ENCODE measurements at regions not wholly inside any gene's neighbourhood (a gene's known extent, or its start where the extent isn't known, plus 50 kb on each side); places are given as distances from the start of the nearest gene placed in this dataset.

GRCh38 chr10:94085288-94085687, 91.6 kb downstream of the PLCE1 start:
- in situ Hi-C loops (cut with HindIII; ENCODE audit: low sequenced_read_pairs), result no loop called here
- no peak for DNase-seq (ENCODE audit: low spot score)

DNA sequence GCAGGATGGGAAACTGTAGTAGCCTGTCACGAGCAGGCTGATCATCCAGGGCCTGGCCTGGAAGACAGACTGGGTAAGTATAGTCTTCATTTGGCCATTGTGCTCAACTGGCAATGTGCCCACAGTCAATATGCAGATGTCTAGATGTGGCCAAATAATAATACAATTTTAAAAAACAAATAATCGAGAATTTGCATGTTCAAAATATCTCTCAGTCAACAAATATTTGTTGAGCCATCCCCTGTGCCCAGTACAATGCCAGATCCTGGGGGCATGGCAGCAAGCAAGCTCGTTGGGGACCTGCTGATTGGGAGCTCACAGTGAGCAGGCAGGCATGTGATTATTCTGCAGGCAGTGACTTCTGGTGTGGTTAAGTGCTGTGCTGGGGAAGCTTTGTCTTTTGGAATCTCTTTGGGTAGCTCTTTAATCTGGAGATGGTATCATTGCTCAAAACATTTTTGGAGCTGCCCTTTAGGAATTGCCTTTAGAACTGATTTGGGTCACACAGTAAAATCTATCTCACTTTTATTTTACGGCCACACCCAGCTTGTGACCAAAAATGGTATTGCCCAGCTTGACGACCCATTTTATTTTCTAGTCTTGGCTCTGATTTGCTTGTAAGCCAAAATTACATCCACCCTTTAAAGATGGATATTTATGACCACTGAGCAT, 92.2 kb downstream of the PLCE1 start:
- in situ Hi-C loops (cut with HindIII; ENCODE audit: low sequenced_read_pairs), result no loop called here
- DNase-seq (ENCODE audit: low spot score), result no peak

DNA sequence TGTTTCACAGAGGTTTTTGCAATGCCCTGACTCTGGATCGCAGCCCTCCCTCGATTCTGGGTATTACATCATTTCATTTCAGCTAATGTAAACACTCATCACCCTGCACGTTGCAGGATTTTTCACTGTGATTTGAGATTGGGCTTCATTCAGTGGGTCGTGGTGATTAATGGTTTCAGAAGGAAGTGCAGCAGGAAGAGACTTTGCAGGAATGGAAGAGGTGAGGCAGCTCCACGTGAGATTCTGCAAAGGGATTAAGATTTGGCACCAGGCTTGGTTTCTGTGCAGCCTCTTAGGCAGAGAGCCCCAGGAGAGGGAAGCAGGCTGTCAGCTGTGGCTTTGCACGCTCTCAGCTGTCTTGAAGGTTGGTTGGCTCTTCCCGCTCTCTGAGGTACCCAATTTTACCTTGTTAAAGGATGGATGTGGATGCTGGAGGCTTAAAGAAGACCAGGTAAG, 95.2 kb downstream of the PLCE1 start:
- in situ Hi-C loops (cut with HindIII; ENCODE audit: low sequenced_read_pairs), result no loop called here
- DNase-seq (ENCODE audit: low spot score), result no peak

GRCh38 chr10:94091649-94092048, 97.9 kb downstream of the PLCE1 start:
- DNase-seq (ENCODE audit: low spot score), result no peak
- in situ Hi-C loops (cut with HindIII; ENCODE audit: low sequenced_read_pairs), result no loop called here

GRCh38 chr10:94092848-94093247, 99.1 kb downstream of the PLCE1 start:
- DNase-seq (ENCODE audit: low spot score), result no peak
- in situ Hi-C loops (cut with HindIII; ENCODE audit: low sequenced_read_pairs), result no loop called here

DNA sequence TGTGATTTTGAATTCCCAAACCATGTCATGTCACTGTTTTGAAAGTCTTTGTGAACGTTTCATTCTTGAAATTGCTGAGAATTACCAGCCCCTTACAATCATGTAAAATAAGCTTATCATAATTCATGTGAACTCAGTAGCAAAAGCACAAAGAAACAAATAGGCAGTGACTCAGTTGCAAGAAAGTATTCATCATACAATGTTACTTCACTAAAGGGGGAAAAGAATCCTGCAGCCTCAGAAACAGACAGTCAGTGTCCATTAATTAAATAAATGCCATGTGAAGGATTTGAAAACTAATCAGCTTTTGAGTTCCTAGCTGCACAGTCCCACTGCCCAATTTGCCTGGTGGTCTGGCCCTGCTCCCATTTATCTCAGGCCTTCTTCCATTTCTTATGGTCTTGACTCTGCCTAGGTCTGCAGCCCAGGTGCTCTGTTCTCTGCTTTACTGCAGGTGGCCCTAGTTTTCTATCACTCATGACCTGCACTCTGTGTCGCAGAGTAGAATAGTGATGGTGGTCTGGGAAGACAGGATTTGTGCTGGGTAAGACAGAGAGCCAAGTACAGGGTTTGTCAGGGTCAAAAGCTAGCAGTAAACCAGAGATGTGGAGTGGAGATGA, 99.7 kb downstream of the PLCE1 start:
- in situ Hi-C loops (cut with HindIII; ENCODE audit: low sequenced_read_pairs), result no loop called here
- no peak for DNase-seq (ENCODE audit: low spot score)

DNA sequence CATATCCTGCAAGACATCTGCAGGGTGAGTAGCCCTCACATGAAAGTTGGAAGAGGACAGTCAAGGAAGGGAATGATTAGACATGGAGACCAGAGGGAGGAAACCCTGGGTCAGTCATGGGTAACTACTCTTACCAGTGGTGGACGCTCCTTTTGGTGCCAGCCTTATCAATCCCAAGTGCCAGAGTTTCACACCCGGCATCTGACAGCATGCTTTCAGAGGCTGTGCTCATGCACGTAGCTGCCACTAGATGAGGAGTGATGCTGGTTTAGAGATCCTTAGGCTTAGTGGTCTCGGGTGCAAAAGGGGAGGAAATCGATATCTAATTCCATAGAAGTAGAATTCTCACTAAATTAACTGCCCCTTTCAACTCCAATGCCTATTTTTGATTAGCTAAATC, 100.8 kb downstream of the PLCE1 start:
- DNase-seq (ENCODE audit: low spot score), result no peak

GRCh38 chr10:94097656-94098055, 103.9 kb downstream of the PLCE1 start:
- in situ Hi-C loops (cut with HindIII; ENCODE audit: low sequenced_read_pairs), result no loop called here
- DNase-seq (ENCODE audit: low spot score), result no peak

More for the DNA sequence above, 100.8 kb downstream of the PLCE1 start:
- in situ Hi-C loops (cut with HindIII; ENCODE audit: low sequenced_read_pairs), result no loop called here

- no peak for DNase-seq (ENCODE audit: low spot score)
- in situ Hi-C loops (cut with HindIII; ENCODE audit: low sequenced_read_pairs), result no loop called here
Measured at GRCh38 chr10:94098896-94099295, 105.2 kb downstream of the PLCE1 start.

DNA sequence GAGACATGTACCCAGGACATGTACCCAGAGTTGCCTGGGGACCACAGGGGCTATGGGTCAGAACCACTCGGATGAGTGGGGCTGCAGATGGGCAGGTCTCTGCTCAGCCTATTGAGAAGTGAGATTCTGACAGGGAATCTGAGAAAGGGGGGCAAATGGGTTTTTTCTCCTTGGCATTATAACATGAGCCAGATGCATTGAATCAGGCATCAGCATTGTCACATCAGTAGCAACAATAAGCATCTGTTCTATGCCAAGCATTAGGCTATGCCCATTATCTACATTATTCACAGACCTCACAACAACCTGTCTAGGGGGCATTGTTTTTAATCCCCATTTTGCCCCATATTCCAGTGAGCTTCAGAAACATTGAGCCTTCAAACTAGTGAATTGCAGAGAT, 108.2 kb downstream of the PLCE1 start:
- in situ Hi-C loops (cut with HindIII; ENCODE audit: low sequenced_read_pairs), result no loop called here
- no peak for DNase-seq (ENCODE audit: low spot score)

DNA sequence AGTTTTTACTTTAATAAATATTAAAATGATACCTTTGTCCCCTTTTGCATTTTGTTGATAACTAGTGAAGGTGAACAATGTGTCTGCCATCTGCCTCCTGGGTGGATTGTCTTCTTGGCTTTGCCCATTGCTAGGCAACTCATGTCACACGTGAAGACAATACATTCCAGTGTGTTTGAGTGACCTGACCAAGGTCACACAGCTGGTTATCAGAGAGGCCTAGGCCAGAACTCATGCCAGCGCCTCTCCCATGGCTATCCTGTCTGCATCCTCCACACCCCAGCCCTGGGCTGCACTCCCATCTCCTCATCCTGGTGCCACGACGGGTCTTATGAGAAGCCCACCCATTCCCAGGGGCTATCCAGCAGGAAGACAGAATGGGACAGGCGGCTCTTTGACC, 108.7 kb downstream of the PLCE1 start:
- DNase-seq (ENCODE audit: low spot score), result no peak
- in situ Hi-C loops (cut with HindIII; ENCODE audit: low sequenced_read_pairs), result no loop called here

DNA sequence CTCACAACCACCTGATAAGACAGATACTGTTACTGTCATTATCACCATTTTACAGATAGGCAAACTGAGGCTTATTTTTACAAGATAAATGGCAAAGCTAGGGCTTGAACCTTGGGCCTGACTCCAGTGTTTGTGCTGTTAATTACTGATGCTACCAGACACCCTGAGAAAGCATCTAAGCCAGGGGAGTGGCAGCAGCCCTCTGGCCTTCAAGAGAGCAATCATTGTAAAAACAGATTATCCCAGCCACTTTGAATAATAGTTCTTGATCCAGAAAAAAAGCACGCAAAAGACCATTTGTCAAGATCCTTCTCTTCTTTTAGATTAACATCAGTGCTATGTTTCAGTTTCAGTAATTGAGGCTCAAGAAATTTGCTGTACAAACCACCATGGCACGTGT, 109.5 kb downstream of the PLCE1 start:
- DNase-seq (ENCODE audit: low spot score), result no peak
- in situ Hi-C loops (cut with HindIII; ENCODE audit: low sequenced_read_pairs), result no loop called here

GRCh38 chr10:94103801-94104221, 110.1 kb downstream of the PLCE1 start:
- in situ Hi-C loops (cut with HindIII; ENCODE audit: low sequenced_read_pairs), result no loop called here

GRCh38 chr10:94104316-94105000, 110.7 kb downstream of the PLCE1 start:
- DNase-seq (ENCODE audit: low spot score), result no peak
- in situ Hi-C loops (cut with HindIII; ENCODE audit: low sequenced_read_pairs), result no loop called here

More at GRCh38 chr10:94103801-94104221, 110.1 kb downstream of the PLCE1 start:
- DNase-seq (ENCODE audit: low spot score), result no peak

GRCh38 chr10:94105226-94105625, 111.5 kb downstream of the PLCE1 start:
- DNase-seq (ENCODE audit: low spot score), result no peak
- in situ Hi-C loops (cut with HindIII; ENCODE audit: low sequenced_read_pairs), result no loop called here

GRCh38 chr10:94107191-94107590, 113.5 kb downstream of the PLCE1 start:
- in situ Hi-C loops (cut with HindIII; ENCODE audit: low sequenced_read_pairs), result no loop called here

DNA sequence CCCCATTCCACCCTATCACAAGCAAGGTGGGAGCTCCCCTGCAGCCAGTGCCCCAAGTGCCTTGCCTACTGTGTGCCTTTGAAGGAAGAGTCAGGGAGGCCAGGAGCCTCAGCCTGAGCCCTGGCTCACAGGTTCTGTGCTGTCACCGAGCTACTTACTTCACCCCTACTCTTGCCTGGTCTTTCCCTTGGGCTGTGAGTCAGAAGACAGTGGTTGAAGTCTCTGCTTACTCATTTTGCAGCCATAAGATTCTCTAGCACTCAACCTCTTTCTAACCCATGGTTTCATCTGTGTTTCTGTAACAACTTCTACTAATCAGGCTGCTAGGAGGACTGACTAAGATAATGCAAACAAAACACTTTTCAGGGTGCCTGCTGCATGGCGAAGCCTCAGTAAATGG, 114.5 kb downstream of the PLCE1 start:
- no peak for DNase-seq (ENCODE audit: low spot score)
- in situ Hi-C loops (cut with HindIII; ENCODE audit: low sequenced_read_pairs), result no loop called here

More at GRCh38 chr10:94107191-94107590, 113.5 kb downstream of the PLCE1 start:
- no peak for DNase-seq (ENCODE audit: low spot score)

GRCh38 chr10:94111367-94111766, 117.6 kb downstream of the PLCE1 start:
- no peak for DNase-seq (ENCODE audit: low spot score)
- in situ Hi-C loops (cut with HindIII; ENCODE audit: low sequenced_read_pairs), result no loop called here

DNA sequence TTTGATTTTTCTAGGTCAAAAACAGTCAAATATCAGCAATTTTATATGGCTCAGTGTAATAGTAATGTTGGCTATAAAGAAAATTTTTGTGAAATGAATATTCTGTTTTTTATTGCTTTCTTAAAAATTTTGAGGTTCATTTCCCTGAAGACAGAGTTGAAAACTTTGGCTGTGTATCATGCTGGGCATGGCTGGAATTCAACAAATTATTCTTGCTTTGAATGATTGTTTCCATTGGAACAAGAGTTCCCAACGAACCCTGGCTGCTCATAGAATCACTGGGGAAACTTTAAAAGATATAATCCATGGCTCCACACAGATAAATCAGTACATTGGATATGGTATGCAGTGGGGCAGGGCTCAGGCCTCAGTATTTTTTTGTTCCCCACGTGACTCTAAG, 118.6 kb downstream of the PLCE1 start:
- no peak for DNase-seq (ENCODE audit: low spot score)
- in situ Hi-C loops (cut with HindIII; ENCODE audit: low sequenced_read_pairs), result no loop called here

- no peak for DNase-seq (ENCODE audit: low spot score)
- in situ Hi-C loops (cut with HindIII; ENCODE audit: low sequenced_read_pairs), result no loop called here
Measured at GRCh38 chr10:94115725-94116124, 122.0 kb downstream of the PLCE1 start.
